ENCODE measurements at regions not wholly inside any gene's neighbourhood (a gene's known extent, or its start where the extent isn't known, plus 50 kb on each side); places are given as distances from the start of the nearest gene placed in this dataset.

GRCh38 chr18:41798879-41799278 is 156.2 kb upstream of the PIK3C3 start:
- H3K4me1 Mint-ChIP-seq (ENCODE audit: low read depth) = no peaks in the 10 kb centered on the region
- H3K27me3 Mint-ChIP-seq (ENCODE audit: low read depth) = no peaks in the 10 kb centered on the region
- no peak overlapping the region for H3K27ac Mint-ChIP-seq
- H3K36me3 Mint-ChIP-seq (ENCODE audit: low read depth) = no peaks in the 10 kb centered on the region
- no peaks in the 10 kb centered on the region for H3K9me3 Mint-ChIP-seq
- H3K4me3 Mint-ChIP-seq = no peak overlapping the region

DNA sequence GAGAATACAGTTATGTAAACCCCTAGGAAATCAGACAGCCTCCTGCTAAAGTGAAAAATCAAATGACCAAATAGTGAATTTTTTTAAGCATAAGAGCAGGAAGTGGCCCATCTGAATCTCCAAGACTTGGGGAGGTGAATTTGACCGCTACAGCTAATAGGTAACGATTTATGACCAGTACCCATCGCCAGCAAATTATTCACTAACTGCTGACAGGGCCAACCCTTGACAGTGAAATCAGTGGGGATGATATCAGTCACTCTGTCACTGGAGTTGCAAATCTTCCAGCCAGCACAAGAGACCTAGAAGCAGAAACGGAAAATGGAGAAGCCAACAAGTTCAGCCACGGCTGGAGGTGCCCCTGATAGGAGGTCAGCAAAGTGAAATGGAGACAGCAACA is 164.3 kb upstream of the PIK3C3 start:
- no peak overlapping the region for H3K4me3 Mint-ChIP-seq
- H3K4me1 Mint-ChIP-seq (ENCODE audit: low read depth) = no peaks in the 10 kb centered on the region
- H3K27me3 Mint-ChIP-seq (ENCODE audit: low read depth) = no peaks in the 10 kb centered on the region
- H3K9me3 Mint-ChIP-seq = no peaks in the 10 kb centered on the region
- no peak overlapping the region for H3K27ac Mint-ChIP-seq
- H3K36me3 Mint-ChIP-seq (ENCODE audit: low read depth) = no peaks in the 10 kb centered on the region

DNA sequence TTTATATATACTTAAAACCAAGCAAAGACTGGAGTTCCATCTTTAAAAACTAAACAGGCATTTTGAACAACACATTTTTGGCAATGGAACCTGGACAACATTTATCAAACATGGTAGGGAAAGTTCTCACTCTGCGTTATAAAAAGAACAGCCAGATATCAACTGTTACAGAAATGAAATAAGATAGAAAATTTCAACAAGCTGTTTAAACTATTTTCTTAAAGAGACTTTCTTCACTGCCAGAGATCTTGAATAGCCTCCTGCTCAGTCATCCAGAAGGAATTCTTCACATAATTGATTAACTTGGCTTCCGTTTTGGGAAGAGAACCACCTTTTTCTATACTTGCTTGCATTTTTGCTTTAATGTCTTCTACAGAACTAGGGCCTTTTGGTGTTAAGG is 166.0 kb upstream of the PIK3C3 start:
- H3K9me3 Mint-ChIP-seq = no peaks in the 10 kb centered on the region
- no peak overlapping the region for H3K4me3 Mint-ChIP-seq
- no peak overlapping the region for H3K27ac Mint-ChIP-seq
- H3K36me3 Mint-ChIP-seq (ENCODE audit: low read depth) = no peaks in the 10 kb centered on the region
- H3K4me1 Mint-ChIP-seq (ENCODE audit: low read depth) = no peaks in the 10 kb centered on the region
- no peaks in the 10 kb centered on the region for H3K27me3 Mint-ChIP-seq (ENCODE audit: low read depth)

DNA sequence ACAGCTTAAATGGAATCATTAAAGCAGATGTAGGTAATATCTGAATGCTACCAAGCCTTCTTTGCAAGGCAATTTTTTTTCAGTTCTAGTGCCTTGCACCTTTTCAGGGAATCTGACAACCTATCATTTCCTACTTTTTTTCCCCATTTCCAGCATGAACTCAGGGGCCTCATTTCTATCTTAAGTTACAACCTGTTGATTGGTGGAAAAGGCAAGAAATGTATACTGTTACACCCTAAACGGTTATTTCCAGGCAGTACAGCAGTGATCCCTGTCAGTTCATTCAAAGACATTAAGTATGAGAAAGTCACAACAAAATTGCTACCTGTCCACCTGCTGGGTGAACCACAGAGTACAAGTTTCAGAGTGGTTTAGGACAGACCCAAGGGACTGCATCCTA is 171.2 kb upstream of the PIK3C3 start:
- no peaks in the 10 kb centered on the region for H3K9me3 Mint-ChIP-seq
- H3K27me3 Mint-ChIP-seq (ENCODE audit: low read depth) = no peaks in the 10 kb centered on the region
- no peak overlapping the region for H3K4me3 Mint-ChIP-seq
- no peaks in the 10 kb centered on the region for H3K36me3 Mint-ChIP-seq (ENCODE audit: low read depth)
- H3K27ac Mint-ChIP-seq = no peak overlapping the region
- H3K4me1 Mint-ChIP-seq (ENCODE audit: low read depth) = no peaks in the 10 kb centered on the region

DNA sequence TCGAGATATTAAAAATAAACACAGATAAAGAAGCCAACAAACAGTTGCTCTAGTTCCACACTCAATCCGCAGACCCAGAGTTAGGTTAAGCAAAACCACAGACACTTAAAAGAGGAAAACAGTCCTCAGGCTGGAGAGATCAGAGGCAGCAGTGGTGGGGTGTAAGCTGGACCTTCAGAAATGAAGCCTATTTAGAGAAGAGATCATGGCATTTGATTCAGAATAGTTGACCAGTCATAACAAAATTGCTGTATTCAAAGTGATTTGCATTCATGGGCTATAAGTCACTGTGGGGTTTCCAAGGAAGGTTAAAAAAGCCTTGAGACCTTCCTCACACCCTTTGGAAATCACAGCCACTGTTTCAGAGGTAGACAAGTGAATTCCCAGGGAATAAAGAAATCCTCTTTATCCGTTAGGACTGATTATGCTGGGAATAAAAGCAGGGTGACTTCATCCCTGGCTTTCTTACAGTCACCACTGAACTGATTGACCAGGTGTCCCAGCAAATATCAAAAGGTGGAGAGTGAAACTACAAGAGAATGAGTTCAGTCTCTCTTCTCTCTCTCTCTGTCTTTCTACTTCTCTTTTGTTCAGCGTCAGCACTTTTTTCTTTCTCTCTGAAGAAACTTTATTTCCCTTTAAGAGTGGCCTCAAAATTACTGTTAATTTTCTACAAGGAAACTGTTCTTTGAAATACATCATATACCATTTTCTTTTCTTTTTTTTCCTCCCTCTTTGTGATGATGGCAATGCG is 171.8 kb upstream of the PIK3C3 start:
- Mint-ChIP-seq H3K27me3 (ENCODE audit: low read depth) (no peaks in the 10 kb centered on the region), H3K9me3 (no peaks in the 10 kb centered on the region), H3K4me1 (ENCODE audit: low read depth) (no peaks in the 10 kb centered on the region), H3K4me3 (no peak overlapping the region), H3K27ac (no peak overlapping the region), H3K36me3 (ENCODE audit: low read depth) (no peaks in the 10 kb centered on the region)

GRCh38 chr18:41771973-41772372 is 183.1 kb upstream of the PIK3C3 start:
- Mint-ChIP-seq H3K9me3 (no peaks in the 10 kb centered on the region), H3K4me1 (ENCODE audit: low read depth) (no peaks in the 10 kb centered on the region), H3K36me3 (ENCODE audit: low read depth) (no peaks in the 10 kb centered on the region), H3K27me3 (ENCODE audit: low read depth) (no peaks in the 10 kb centered on the region), H3K4me3 (no peak overlapping the region), H3K27ac (no peak overlapping the region)

DNA sequence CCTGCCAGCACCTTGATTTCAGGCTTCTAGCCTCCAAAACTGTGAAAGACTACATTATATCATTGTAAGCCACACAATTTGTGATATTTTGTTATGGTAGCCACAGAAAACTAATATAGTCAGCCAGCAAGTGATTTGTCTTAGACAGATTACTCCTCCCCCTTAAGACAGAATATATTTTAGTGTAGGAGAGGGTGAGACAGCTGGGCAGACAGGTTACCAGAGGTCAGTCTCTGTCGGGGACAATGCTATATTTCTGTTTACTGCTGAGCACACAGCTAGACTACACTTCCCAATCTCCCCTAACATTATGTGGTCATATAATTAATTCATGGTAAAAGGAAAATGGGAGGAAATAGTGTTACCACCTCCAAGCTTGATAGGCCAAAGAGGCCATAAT is 185.8 kb upstream of the PIK3C3 start:
- H3K4me1 Mint-ChIP-seq (ENCODE audit: low read depth) = no peaks in the 10 kb centered on the region
- H3K27me3 Mint-ChIP-seq (ENCODE audit: low read depth) = no peaks in the 10 kb centered on the region
- no peaks in the 10 kb centered on the region for H3K36me3 Mint-ChIP-seq (ENCODE audit: low read depth)
- H3K4me3 Mint-ChIP-seq = no peak overlapping the region
- no peaks in the 10 kb centered on the region for H3K9me3 Mint-ChIP-seq
- H3K27ac Mint-ChIP-seq = no peak overlapping the region

DNA sequence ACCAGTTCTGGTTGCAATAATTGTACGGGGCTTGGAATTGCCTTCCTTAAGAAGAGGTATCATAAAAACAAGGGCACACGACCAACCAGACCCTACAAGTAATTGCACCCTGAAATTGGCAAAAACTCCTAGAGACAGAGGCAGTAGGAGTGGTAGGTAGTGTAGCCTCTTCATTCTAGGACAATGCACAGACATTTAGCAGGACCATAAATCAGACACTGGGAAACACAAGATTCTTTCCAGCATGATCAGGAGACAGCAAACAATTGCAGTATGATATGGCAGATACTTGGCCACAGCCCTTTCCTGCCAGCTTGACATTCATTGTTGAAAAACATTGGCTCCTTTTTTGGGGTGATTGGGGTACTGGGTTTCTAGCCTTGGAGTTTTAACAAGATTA is 186.6 kb upstream of the PIK3C3 start:
- no peak overlapping the region for H3K4me3 Mint-ChIP-seq
- H3K4me1 Mint-ChIP-seq (ENCODE audit: low read depth) = no peaks in the 10 kb centered on the region

DNA sequence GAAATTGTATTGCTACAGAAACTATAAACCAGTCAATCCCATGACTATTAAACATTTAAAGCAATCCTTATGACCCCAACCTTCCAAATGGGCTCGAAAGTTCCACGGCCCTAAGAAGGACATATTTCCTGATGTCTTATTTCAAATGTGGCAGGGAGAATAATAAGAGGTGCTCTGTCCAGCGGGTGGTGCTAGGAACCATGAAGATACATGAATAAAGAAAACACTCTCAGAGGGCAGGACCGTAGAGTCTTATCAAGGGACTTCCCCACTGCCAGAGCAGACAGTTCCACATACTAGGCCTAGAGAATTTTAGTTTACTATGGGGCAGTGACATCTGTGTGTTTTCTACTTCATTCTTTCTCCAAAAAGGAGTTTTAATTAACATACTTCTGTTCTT is 187.1 kb upstream of the PIK3C3 start:
- Mint-ChIP-seq H3K27ac (no peak overlapping the region), H3K4me3 (no peak overlapping the region), H3K27me3 (ENCODE audit: low read depth) (no peaks in the 10 kb centered on the region), H3K4me1 (ENCODE audit: low read depth) (no peaks in the 10 kb centered on the region), H3K36me3 (ENCODE audit: low read depth) (no peaks in the 10 kb centered on the region), H3K9me3 (no peaks in the 10 kb centered on the region)

More for the DNA sequence above, 186.6 kb upstream of the PIK3C3 start:
- H3K36me3 Mint-ChIP-seq (ENCODE audit: low read depth) = no peaks in the 10 kb centered on the region
- no peaks in the 10 kb centered on the region for H3K27me3 Mint-ChIP-seq (ENCODE audit: low read depth)
- H3K9me3 Mint-ChIP-seq = no peaks in the 10 kb centered on the region
- no peak overlapping the region for H3K27ac Mint-ChIP-seq

GRCh38 chr18:41765460-41765859 is 189.6 kb upstream of the PIK3C3 start:
- Mint-ChIP-seq H3K27ac (no peak overlapping the region), H3K4me1 (ENCODE audit: low read depth) (no peaks in the 10 kb centered on the region), H3K4me3 (no peak overlapping the region), H3K36me3 (ENCODE audit: low read depth) (no peaks in the 10 kb centered on the region), H3K9me3 (no peaks in the 10 kb centered on the region), H3K27me3 (ENCODE audit: low read depth) (no peaks in the 10 kb centered on the region)

DNA sequence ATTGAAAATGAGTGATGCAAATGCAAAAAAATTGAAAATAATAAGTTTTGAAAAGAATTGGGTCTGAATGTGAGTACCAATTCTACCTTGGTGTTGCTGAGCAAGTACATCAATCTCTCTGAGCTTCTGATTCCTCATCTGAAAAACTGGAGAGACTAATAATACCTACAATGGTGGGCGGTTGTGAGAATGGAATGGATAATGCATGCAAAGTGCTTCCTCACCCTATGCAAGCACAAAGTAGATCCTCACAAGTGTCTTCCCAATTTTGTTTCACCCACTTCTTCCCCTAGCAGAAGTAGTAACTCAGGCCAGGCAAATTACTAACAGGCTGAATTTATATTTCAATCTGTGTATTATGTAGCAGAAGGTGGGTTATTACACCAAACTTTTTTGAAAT is 191.7 kb upstream of the PIK3C3 start:
- Mint-ChIP-seq H3K4me1 (ENCODE audit: low read depth) (no peaks in the 10 kb centered on the region), H3K4me3 (no peak overlapping the region), H3K27me3 (ENCODE audit: low read depth) (no peaks in the 10 kb centered on the region), H3K27ac (no peak overlapping the region), H3K9me3 (no peaks in the 10 kb centered on the region), H3K36me3 (ENCODE audit: low read depth) (no peaks in the 10 kb centered on the region)

DNA sequence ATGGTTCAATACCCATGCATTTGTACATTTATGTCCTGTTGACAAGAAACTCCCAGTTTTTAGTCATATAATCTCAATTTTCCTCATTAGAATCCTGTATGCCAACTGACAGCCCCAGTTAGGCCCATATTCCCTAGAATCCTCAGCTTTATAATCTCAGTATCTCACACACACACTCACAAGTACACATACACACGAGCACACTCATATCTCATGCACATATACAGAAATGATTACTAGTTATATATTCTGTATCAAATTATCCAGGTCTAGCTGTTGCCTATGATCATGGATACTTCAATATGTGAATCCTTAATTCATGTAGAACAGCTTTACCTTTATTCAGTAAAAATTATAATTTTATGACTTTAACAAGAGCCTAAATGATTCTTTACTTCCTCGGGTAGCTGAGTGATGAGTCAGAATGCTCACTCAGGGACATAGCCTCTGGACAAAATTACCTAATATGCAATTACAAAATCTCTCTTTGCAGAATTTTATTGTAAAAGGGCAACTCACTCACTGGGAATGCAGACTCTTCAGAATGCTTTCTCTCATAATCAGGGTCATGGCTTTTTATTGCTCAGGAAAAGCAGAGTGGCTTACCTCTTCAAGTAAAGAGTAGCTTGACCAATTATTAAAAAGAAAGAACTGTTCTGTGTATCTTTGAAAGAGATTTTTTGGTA is 193.6 kb upstream of the PIK3C3 start:
- Mint-ChIP-seq H3K36me3 (ENCODE audit: low read depth) (no peaks in the 10 kb centered on the region), H3K9me3 (no peaks in the 10 kb centered on the region), H3K27me3 (ENCODE audit: low read depth) (no peaks in the 10 kb centered on the region), H3K27ac (no peak overlapping the region), H3K4me1 (ENCODE audit: low read depth) (no peaks in the 10 kb centered on the region), H3K4me3 (no peak overlapping the region)

DNA sequence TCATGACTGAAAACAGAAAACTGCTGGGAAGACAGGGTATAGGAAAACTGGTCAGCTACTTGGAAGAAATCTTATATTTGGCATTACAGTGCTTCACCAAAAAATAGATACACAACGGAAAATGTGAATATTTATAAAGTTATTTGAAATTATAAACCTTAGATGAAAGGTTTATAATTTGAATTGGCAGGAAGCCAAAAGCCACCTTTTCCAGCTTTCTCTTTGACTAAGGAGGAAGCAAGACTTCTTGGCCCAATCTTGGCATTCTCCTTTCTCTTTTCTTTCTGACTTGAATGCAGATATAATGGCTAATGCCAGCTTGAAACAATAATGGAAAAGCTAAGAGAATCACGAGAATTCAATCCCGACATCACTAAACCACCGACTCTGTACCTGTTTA is 196.5 kb upstream of the PIK3C3 start:
- H3K4me1 Mint-ChIP-seq (ENCODE audit: low read depth) = no peaks in the 10 kb centered on the region
- no peak overlapping the region for H3K4me3 Mint-ChIP-seq
- H3K27me3 Mint-ChIP-seq (ENCODE audit: low read depth) = no peaks in the 10 kb centered on the region
- H3K27ac Mint-ChIP-seq = no peak overlapping the region
- H3K9me3 Mint-ChIP-seq = no peaks in the 10 kb centered on the region
- H3K36me3 Mint-ChIP-seq (ENCODE audit: low read depth) = no peaks in the 10 kb centered on the region

- no peaks in the 10 kb centered on the region for H3K4me1 Mint-ChIP-seq (ENCODE audit: low read depth)
- H3K9me3 Mint-ChIP-seq = no peaks in the 10 kb centered on the region
- H3K4me3 Mint-ChIP-seq = no peak overlapping the region
- H3K27ac Mint-ChIP-seq = no peak overlapping the region
- no peaks in the 10 kb centered on the region for H3K27me3 Mint-ChIP-seq (ENCODE audit: low read depth)
- no peaks in the 10 kb centered on the region for H3K36me3 Mint-ChIP-seq (ENCODE audit: low read depth)
Measured at GRCh38 chr18:41756141-41756540, 198.9 kb upstream of the PIK3C3 start.

- Mint-ChIP-seq H3K27me3 (ENCODE audit: low read depth) (no peaks in the 10 kb centered on the region), H3K36me3 (ENCODE audit: low read depth) (no peaks in the 10 kb centered on the region), H3K9me3 (no peaks in the 10 kb centered on the region), H3K27ac (no peak overlapping the region), H3K4me1 (ENCODE audit: low read depth) (no peaks in the 10 kb centered on the region), H3K4me3 (no peak overlapping the region)
Measured at GRCh38 chr18:41754332-41754731, 200.7 kb upstream of the PIK3C3 start.

All from T-helper 1 cell treated with Interleukin-12 subunit alpha and Interleukin-12 subunit beta and Interleukin-4 antibody, amounts not matched to agents 30 μg/mL and 1 μg/mL, for 36 hours (primary cell).